ENCODE measurements at regions not wholly inside any gene's neighbourhood (a gene's known extent, or its start where the extent isn't known, plus 50 kb on each side); places are given as distances from the start of the nearest gene placed in this dataset.
"Not testable (repeated sequence)": the region's sequence is repeated elsewhere in the genome, so short reads cannot be mapped to it uniquely, and the experiment has no call there.

- H3K4me1 ChIP-seq; DNase-seq; H3K9me3 ChIP-seq; intact Hi-C loops (cut with DNase I); H3K36me3 ChIP-seq; H3K4me3 ChIP-seq; H3K27ac ChIP-seq; H3K27me3 ChIP-seq: not testable (repeated sequence)
- no CpG with 5 or more reads among the region's 1 CpG for WGBS, 2 donors
Measured at GRCh38 chr10:87300163-87300562, 57.4 kb upstream of the NUTM2D start.

DNA sequence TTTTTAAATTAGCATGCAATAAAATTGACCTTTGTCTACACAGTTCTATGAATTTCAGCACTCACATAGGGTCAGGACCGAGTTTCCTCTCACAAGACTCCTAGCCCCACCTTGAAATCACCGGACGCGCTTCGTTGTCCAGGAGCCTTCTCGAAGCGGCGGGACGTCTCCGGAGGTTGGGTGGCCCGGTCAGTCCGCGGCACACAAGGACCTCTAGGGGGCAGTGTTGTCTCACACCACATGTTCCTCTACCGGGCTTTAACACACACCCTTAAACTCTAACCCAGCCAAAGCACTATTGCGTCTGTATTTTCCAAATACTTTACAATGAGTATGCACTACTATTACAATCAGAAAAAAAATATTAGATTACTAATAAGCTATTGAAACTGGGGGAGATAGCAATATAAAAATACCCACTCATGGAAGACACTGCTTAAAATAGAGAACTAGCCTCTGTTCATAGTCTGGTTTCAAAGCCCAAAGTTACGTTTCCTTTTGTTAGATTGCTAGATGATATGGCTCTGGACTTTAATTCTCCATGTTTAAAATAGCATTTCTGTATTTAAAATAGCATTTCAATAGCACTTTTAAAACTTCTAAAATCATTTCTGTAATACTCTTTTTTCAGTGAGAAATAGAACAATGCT, 56.0 kb upstream of the NUTM2D start:
- WGBS, 2 donors: 67 to 80% methylated on average over 1 of the region's 16 CpGs
- TF ChIP-seq CTCF (IDR thresholded peaks at IDR 0.05): peak in 3 of 6 experiments; percentile 14 to 41 (median 18)
- H3K9me3 ChIP-seq; H3K36me3 ChIP-seq; H3K4me1 ChIP-seq; H3K27ac ChIP-seq; DNase-seq; H3K4me3 ChIP-seq; H3K27me3 ChIP-seq; intact Hi-C loops (cut with DNase I): not testable (repeated sequence)

DNA sequence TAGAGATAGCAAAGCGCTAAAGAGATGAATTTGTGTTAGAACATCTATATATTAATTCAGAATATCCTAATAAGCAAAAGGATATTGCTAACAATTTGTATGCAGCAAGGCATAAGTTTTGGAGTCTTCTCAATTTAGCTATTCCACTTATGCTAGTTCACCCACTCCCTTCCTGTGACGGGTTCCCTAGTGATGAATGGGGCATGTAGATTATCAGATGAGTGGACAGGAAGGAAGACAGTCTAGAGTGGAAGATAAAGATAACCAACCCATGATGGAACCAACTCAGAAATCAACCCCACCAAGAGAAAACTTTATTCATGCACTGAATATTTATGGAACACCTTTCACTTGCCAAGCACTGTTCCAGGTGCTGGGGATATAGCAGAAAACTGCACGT, 55.4 kb upstream of the NUTM2D start:
- H3K27ac ChIP-seq; H3K9me3 ChIP-seq; H3K4me3 ChIP-seq; DNase-seq; H3K27me3 ChIP-seq; H3K36me3 ChIP-seq; H3K4me1 ChIP-seq; intact Hi-C loops (cut with DNase I): not testable (repeated sequence)
- 100% methylated on average over 1 of the region's 3 CpGs for WGBS, 2 donors

- H3K4me1 ChIP-seq; H3K27me3 ChIP-seq; H3K4me3 ChIP-seq; H3K27ac ChIP-seq; intact Hi-C loops (cut with DNase I); H3K36me3 ChIP-seq; H3K9me3 ChIP-seq; DNase-seq: not testable (repeated sequence)
- WGBS, 2 donors: no CpG with 5 or more reads among the region's 4 CpGs
Measured at GRCh38 chr10:87303707-87304106, 53.8 kb upstream of the NUTM2D start.

- H3K36me3 ChIP-seq; intact Hi-C loops (cut with DNase I); H3K27me3 ChIP-seq; H3K27ac ChIP-seq; H3K4me1 ChIP-seq; DNase-seq; H3K9me3 ChIP-seq; H3K4me3 ChIP-seq: not testable (repeated sequence)
- WGBS, 2 donors: 100% methylated on average over 2 of the region's 4 CpGs; no CpG with 5 or more reads in 1 of the 2 donors
Measured at GRCh38 chr10:87306681-87307080, 50.9 kb upstream of the NUTM2D start.

All from esophagus squamous epithelium (tissue), 5 donors.